Left colon (tissue), 2 donors: ENCODE measurements at regions not wholly inside any gene's neighbourhood (a gene's known extent, or its start where the extent isn't known, plus 50 kb on each side); places are given as distances from the start of the nearest gene placed in this dataset.

Source experiments
- ATAC-seq: fragments of 200-7000 bp; cut with Tn5 transposase; one replicate; pipeline ENCODE4 v1.9.1; 2020; ENCODE audit warnings: mild to moderate bottlenecking, moderate library complexity
- DNase-seq, 2 donors: peaks; one replicate each; pipeline ENCODE4 v3.0.0-alpha.2; 2020
- intact Hi-C, 2 donors: fragments of 100-400 bp; cut with DNase I in 1 of 2; cut with micrococcal nuclease in 1 of 2; formaldehyde crosslinking; loops; one replicate each; pipeline versions ENCODE4 v1.11.2 to v1.14.0; 2022; cut with DNase I, micrococcal nuclease
- donor health status: DM: no; HTN: no; CAD: no.
- donor health status: DM: yes; HTN: yes; CAD: no.

- intact Hi-C loops = no loop called here
- DNase-seq = no peak
- no peak for ATAC-seq
Observed at GRCh38 chr7:31284106-31284505, 56.4 kb downstream of the NEUROD6 start.

- intact Hi-C loops = no loop called here
- ATAC-seq = no peak
Observed at GRCh38 chr7:31271641-31272405, 68.7 kb downstream of the NEUROD6 start.

DNA sequence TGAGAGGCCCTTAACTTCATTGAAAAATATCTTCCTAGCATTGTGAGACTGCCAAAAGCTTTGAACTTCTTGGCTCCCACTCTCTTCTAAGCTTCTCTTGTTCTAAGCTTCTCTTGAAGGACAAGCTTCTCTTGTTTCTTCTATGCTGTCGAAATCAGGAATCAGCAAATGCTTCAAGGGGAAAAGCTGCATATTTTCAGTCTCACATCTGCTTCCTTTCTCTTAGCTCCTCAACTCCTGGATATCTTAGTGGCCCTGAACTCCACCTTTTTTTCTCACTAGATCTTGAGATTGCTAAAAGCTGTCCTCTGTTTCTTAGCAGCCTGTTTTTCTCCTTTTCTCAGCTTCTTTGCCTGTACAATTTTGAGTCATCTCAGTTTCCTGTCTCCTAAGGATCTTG, 73.0 kb downstream of the NEUROD6 start:
- intact Hi-C loops = no loop called here
- DNase-seq = no peak
- no peak for ATAC-seq

More at GRCh38 chr7:31271641-31272405, 68.7 kb downstream of the NEUROD6 start:
- DNase-seq = no peak

GRCh38 chr7:31263338-31263737, 77.2 kb downstream of the NEUROD6 start:
- DNase-seq (no peak), ATAC-seq (no peak)
- intact Hi-C loops = no loop called here

DNA sequence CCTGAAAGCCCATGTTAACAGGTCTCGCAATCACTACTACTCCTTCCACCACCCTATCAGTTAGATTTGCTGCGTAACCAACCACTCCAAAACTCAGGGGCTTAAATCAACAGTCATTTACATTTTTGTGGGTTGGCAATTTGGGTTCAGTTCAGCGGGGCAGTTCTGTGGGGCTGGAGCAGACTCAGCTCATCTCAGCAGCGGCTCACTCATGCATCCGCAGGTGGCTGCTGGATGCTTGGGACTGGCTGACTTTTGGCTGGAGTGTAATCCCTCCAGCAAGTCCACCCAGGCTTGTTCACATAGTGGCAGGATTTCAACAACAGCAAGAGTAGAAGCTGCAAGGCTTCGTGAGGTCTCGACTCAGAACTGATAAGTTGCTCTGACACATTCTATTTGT, 79.2 kb downstream of the NEUROD6 start:
- intact Hi-C loops = no loop called here
- ATAC-seq (no peak), DNase-seq (no peak)

DNA sequence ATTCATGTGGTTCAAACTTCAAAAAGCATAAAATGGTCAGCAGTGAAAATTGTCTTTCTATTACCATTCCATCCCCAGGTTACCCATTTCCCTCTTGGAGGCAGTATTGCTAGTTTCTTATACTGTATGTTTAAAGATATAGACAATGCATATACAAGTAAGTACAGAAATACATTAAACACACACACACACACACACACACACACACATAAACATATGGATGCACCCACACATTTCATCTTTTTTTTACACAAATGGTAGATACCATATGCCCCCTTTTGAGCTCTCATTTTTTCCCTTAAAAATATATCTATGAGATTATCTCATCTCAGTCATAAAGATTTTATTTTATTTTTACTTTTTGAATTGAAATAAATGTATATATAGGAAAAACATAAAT, 79.7 kb downstream of the NEUROD6 start:
- intact Hi-C loops = no loop called here
- ATAC-seq (no peak), DNase-seq (no peak)

DNA sequence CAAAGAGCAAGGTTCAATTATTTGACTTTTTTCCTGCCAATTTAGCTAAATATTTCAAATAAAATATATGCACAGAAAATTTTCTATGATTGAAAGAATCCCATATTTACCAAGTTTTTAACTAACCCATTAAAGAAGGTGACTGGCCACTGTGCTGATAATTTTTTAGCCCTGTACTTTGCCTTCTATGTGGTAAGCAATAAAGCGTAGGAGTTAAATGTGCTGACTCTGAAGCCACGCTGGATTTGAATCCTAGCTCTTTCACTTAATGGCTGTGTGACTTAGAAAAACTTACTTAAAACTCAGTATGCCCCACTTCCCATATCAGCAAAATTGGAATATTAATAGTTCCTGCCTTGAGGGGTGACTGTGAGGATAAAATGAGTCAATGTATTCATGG, 82.1 kb downstream of the NEUROD6 start:
- no peak for ATAC-seq

GRCh38 chr7:31256506-31256905, 84.0 kb downstream of the NEUROD6 start:
- intact Hi-C loops = no loop called here
- no peak for DNase-seq
- ATAC-seq = no peak

More for the DNA sequence above, 82.1 kb downstream of the NEUROD6 start:
- intact Hi-C loops = no loop called here
- DNase-seq = no peak

GRCh38 chr7:31254926-31255325, 85.6 kb downstream of the NEUROD6 start:
- intact Hi-C loops = no loop called here
- DNase-seq = no peak
- no peak for ATAC-seq

GRCh38 chr7:31253532-31253931, 87.0 kb downstream of the NEUROD6 start:
- intact Hi-C loops = no loop called here
- no peak for ATAC-seq
- DNase-seq = no peak

DNA sequence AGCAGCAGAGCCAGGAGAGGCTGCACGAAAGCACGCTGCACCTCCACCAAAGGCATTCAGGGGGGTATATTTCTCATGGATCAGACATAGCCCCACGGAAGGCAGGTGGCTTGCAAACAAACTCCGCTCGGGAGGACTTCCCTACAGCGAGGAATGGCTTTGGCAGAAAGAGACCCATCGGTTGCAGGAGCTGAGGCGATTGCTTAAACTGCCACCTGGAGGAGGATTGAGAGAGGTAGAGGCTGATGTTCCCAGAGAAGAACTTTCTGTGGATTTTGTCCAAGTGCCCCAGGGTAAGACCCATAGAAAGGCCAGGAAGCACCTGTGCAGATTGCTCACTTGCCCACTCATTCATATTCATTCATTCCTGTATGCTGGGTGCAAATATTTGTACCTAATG, 89.1 kb downstream of the NEUROD6 start:
- ATAC-seq = no peak
- DNase-seq = no peak
- intact Hi-C loops = no loop called here

DNA sequence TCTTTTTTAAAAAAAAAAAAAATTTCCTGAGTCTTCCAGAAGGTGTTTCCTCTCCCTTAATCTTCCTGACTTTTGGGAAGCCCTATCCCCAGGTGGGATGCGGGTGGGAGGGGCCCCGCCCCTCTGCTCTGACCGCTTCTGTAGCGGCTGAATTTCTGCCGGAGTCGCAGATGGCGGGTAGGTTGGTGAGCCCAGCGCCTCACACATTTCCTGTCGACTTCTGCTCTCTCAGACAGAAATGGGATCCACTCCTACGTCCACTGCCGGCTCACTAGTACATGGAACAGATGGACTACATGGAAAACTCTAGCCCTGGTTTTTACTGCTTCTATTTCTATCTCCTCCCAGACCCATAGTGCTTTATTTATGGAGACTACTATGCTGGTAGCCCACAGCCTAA, 90.9 kb downstream of the NEUROD6 start:
- ATAC-seq (no peak), DNase-seq (no peak)
- intact Hi-C loops = no loop called here

- intact Hi-C loops = no loop called here
- DNase-seq (no peak), ATAC-seq (no peak)
Observed at GRCh38 chr7:31236868-31237267, 103.7 kb downstream of the NEUROD6 start.

DNA sequence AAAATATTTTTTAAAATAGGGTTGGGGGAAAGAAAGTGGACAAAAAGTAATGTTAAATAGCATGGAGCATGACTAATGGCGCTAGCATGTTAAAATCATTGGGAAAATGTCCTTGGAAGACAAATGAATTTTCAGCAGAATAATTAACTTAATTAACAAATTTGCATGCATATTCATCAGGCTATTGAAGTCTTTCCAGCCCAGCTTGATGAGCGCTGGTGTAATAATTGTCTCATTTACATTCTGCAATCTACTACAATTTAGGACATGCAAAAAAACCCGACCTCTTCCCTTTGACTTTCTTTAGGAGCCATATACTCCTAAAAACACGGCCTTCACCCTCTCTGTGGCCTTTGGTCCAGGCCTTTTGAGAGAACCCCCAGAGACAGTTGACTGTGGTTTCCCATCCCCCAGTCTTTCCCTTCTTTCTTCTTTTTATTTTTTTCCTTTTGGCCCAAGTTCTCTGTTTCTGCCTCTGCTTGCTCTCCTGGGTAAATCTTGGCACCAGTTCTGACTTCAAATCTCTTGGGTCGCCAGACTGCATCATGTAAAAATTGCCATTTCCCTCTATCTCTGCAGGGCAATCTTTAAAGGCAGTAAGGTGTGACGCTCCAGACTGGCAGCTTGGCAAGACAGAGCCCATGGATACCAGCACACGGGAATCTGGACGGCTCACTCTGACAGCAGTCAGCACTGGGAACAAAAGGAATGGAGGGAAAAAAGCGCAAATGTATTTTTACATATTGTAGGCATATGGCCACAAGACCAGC, 105.5 kb downstream of the NEUROD6 start:
- DNase-seq (no peak), ATAC-seq (no peak)
- intact Hi-C loops = no loop called here

- intact Hi-C loops = no loop called here
- ATAC-seq (no peak), DNase-seq (no peak)
Observed at GRCh38 chr7:31228957-31229356, 111.6 kb downstream of the NEUROD6 start.

DNA sequence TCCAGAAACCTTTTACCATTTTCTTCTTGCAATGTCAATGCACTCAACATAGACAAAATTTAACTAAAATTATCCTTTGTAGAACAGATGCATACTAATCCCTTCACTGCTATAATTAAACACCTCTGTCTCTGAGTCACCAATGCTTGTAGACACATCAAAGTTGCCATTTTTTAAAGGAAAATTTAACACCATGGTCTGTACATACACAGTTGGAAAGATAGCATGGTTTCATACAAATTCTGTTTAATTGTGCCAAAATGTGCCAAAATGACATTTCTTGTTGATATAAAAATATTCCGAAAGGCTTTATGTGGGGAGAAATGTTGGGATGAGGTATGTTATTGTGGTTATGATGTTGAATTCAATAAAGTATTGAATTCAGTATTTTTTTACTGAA, 125.8 kb downstream of the NEUROD6 start:
- ATAC-seq = no peak
- intact Hi-C loops = no loop called here

GRCh38 chr7:31211281-31211680, 129.2 kb downstream of the NEUROD6 start:
- ATAC-seq = no peak
- intact Hi-C loops = no loop called here
- DNase-seq = no peak

More for the DNA sequence above, 125.8 kb downstream of the NEUROD6 start:
- DNase-seq = no peak

GRCh38 chr7:31204071-31204470, 136.5 kb downstream of the NEUROD6 start:
- intact Hi-C loops = no loop called here
- ATAC-seq (no peak), DNase-seq (no peak)

GRCh38 chr7:31203551-31203950, 137.0 kb downstream of the NEUROD6 start:
- ATAC-seq (no peak), DNase-seq (no peak)
- intact Hi-C loops = no loop called here

- intact Hi-C loops = no loop called here
- DNase-seq (no peak), ATAC-seq (no peak)
Observed at GRCh38 chr7:31202801-31203200, 137.7 kb downstream of the NEUROD6 start.
